GM12864 (cell line): ENCODE measurements at regions not wholly inside any gene's neighbourhood (a gene's known extent, or its start where the extent isn't known, plus 50 kb on each side); places are given as distances from the start of the nearest gene placed in this dataset.

ENCODE experiments used
- DNase-seq: peaks from one replicate; pipeline ENCODE4 v3.0.0-alpha.2; 2011; ENCODE audit warnings: low read depth
- H3K4me3 ChIP-seq: 2 replicates; pipeline ENCODE4 v1.5.1; 2011; ENCODE audit warnings: mild to moderate bottlenecking, low read depth, low read length, control low read depth
- CTCF ChIP-seq: IDR thresholded peaks from 2 replicates; pipeline ENCODE4 v1.5.1; 2011; ENCODE audit warnings: low read depth, mild to moderate bottlenecking, moderate library complexity, low read length, control low read depth, inconsistent platforms; ENCODE audit errors: missing control alignments

- TF ChIP-seq CTCF: no peak
- DNase-seq: no peak
- H3K4me3 ChIP-seq: no peak overlapping the region
Measured at GRCh38 chr6:160921095-160921494, 70.5 kb upstream of the MAP3K4 start.

GRCh38 chr6:160926281-160927276 is 65.0 kb upstream of the MAP3K4 start:
- no peak for TF ChIP-seq CTCF
- H3K4me3 ChIP-seq: no peak overlapping the region
- DNase-seq: no peak

- DNase-seq: no peak
- no peak overlapping the region for H3K4me3 ChIP-seq
- no peak for TF ChIP-seq CTCF
Measured at GRCh38 chr6:160927416-160927815, 64.2 kb upstream of the MAP3K4 start.

GRCh38 chr6:160929361-160929760 is 62.2 kb upstream of the MAP3K4 start:
- no peak overlapping the region for H3K4me3 ChIP-seq
- no peak for DNase-seq
- no peak for TF ChIP-seq CTCF

- no peak for DNase-seq
- no peak overlapping the region for H3K4me3 ChIP-seq
- no peak for TF ChIP-seq CTCF
Measured at GRCh38 chr6:160929831-160930230, 61.7 kb upstream of the MAP3K4 start.

- no peak for DNase-seq
- TF ChIP-seq CTCF: peak; percentile 91
- peak overlapping the region; percentile 40 for H3K4me3 ChIP-seq
Measured at GRCh38 chr6:160930547-160931377, 60.8 kb upstream of the MAP3K4 start.
